GM13976 (cell line): ENCODE measurements at regions not wholly inside any gene's neighbourhood (a gene's known extent, or its start where the extent isn't known, plus 50 kb on each side); places are given as distances from the start of the nearest gene placed in this dataset.

Experiments used
- DNase-seq: peaks from one replicate; pipeline ENCODE4 v3.0.0; 2012; ENCODE audit warnings: low spot score
- CTCF ChIP-seq: IDR thresholded peaks from 2 replicates; pipeline ENCODE4 v1.5.1; 2012; ENCODE audit warnings: borderline replicate concordance, mild to moderate bottlenecking; ENCODE audit not compliant: insufficient read depth; ENCODE audit errors: extremely low read depth, missing control alignments, control extremely low read depth
- in situ Hi-C: fragments of 300-500 bp; cut with MboI; formaldehyde crosslinking; loops from one replicate; pipeline ENCODE4 v1.12.0; 2022; ENCODE audit warnings: low sequenced_read_pairs, mixed read lengths, inconsistent platforms; ENCODE audit not compliant: unreplicated experiment

- no peak for TF ChIP-seq CTCF
- DNase-seq, result no peak
Measured at GRCh38 chr4:136328131-136328530, 1204.2 kb downstream of the PCDH18 start.

GRCh38 chr4:136320465-136320813 is 1211.9 kb downstream of the PCDH18 start:
- no peak for TF ChIP-seq CTCF
- no peak for DNase-seq
- in situ Hi-C loops, result no loop called here

More at GRCh38 chr4:136328131-136328530, 1204.2 kb downstream of the PCDH18 start:
- in situ Hi-C loops, result no loop called here

GRCh38 chr4:136319789-136320464 is 1212.4 kb downstream of the PCDH18 start:
- TF ChIP-seq CTCF, result no peak
- in situ Hi-C loops, result no loop called here
- DNase-seq, result no peak

- in situ Hi-C loops, result no loop called here
- no peak for DNase-seq
Measured at GRCh38 chr4:136316961-136317360, 1215.3 kb downstream of the PCDH18 start.

GRCh38 chr4:136314686-136315085 is 1217.6 kb downstream of the PCDH18 start:
- TF ChIP-seq CTCF, result no peak
- no peak for DNase-seq
- in situ Hi-C loops, result no loop called here

More at GRCh38 chr4:136316961-136317360, 1215.3 kb downstream of the PCDH18 start:
- TF ChIP-seq CTCF, result no peak

- no peak for TF ChIP-seq CTCF
- in situ Hi-C loops, result no loop called here
Measured at GRCh38 chr4:136311774-136312173, 1220.5 kb downstream of the PCDH18 start.

GRCh38 chr4:136307765-136308164 is 1224.5 kb downstream of the PCDH18 start:
- in situ Hi-C loops, result no loop called here
- TF ChIP-seq CTCF, result no peak
- no peak for DNase-seq

More at GRCh38 chr4:136311774-136312173, 1220.5 kb downstream of the PCDH18 start:
- no peak for DNase-seq
